ENCODE measurements at regions not wholly inside any gene's neighbourhood (a gene's known extent, or its start where the extent isn't known, plus 50 kb on each side); places are given as distances from the start of the nearest gene placed in this dataset.
A peak's percentile ranks its signal among the peaks of the same experiment; 100 is the strongest.
"Not testable (repeated sequence)": the region's sequence is repeated elsewhere in the genome, so short reads cannot be mapped to it uniquely, and the experiment has no call there.

DNA sequence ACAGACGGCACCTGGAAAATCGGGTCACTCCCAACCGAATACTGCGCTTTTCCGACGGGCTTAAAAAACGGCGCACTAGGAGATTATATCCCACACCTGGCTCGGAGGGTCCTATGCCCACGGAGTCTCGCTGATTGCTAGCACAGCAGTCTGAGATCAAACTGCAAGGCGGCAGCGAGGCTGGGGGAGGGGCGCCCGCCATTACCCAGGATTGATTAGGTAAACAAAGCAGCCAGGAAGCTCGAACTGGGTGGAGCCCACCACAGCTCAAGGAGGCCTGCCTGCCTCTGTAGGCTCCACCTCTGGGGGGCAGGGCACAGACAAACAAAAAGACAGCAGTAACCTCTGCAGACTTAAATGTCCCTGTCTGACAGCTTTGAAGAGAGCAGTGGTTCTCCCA, 64.5 kb downstream of the SLC30A10 start:
- not testable (repeated sequence) for DNase-seq (ENCODE audit: low read depth)

DNA sequence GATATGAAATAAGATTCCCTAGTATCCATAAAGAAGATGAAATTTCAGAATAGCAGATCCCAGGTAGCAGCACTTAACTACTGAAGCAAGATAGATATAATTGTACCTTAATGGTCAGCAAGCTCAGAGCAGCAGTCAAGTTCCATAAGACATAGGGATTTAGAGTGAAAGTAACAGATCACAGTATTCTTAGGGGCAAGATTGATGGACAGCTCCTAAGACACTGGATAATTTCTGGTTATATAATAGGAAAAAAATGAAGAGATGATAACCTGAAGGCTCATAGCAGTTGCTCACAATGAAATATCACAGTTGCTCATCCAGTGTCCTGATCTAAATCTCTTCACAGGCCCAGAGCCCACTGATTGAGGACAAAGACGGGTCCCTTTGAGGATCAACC, 66.0 kb downstream of the SLC30A10 start:
- no peak for DNase-seq (ENCODE audit: low read depth)

DNA sequence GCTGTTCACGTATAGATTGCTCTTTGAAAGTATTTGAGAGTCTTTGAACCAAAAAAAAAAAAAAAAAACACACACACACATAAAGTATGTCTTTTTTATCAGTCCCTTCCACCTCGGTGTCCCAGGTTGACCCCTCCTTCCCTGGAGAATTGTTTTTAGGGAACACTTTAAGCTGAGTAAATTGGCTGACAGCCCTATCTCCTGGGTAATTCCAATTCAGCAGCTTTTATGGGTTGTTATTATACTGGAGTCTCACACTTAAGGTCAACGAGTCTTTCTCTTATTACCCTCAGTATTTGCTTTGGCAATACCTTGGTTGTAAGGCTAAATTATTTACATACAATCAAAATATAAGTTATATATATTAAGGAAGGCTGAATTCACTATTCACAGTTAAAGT, 69.4 kb downstream of the SLC30A10 start:
- DNase-seq (ENCODE audit: low read depth) = no peak

DNA sequence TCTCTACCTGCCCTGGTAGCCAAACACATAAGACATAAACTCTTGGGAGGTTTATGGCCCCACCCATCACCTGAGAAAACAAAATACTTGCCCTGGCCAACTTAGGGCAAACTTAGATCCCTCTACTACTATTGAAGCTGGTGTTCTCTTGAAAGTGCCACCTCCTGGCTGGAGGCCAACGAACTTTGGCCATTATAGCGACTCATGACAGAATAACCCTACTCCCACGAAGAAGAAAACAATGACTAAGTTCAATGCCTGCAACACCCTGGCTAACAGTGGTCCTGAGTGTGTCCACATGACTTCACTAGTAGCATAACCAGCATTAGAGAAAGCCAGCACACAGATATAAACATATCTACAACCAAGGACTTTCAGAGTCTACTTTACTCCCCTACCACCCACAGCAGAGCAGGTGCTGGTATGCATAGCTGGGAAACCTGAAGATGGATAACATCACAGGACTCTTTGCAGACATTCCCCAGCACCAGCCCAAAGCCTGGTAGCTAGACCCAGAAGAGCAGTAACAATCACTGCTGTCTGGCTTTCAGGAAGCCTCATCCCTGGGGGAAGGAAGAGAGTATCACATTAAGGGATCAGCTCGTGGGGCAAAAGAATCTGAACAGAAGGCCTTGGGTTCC, 81.0 kb downstream of the SLC30A10 start:
- DNase-seq (ENCODE audit: low read depth) = no peak

DNA sequence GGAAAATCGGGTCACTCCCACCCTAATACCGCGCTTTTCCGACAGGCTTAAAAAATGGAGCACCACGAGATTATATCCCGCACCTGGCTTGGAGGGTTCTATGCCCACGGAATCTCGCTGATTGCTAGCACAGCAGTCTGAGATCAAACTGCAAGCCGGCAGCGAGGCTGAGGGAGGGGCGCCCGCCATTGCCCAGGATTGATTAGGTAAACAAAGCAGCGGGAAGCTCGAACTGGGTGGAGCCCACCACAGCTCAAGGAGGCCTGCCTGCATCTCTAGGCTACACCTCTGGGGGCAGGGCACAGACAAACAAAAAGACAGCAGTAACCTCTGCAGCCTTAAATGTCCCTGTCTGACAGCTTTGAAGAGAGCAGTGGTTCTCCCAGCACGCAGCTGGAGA, 88.8 kb downstream of the SLC30A10 start:
- DNase-seq (ENCODE audit: low read depth) = not testable (repeated sequence)

DNA sequence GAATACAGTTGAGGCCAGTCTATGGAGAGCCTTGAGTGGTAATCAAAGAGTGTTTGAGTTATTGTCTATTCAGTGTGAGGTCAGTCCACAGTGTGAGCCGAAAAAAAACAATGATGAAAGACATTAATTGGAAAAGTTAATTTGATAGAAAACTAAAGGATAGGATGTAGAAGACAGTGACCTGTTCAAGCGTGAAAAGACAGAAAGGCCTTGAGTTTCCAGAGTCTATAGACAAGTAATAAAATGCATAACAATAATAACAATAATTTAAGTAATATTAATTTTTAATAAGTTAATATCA, 90.4 kb downstream of the SLC30A10 start:
- DNase-seq (ENCODE audit: low read depth) = no peak

DNA sequence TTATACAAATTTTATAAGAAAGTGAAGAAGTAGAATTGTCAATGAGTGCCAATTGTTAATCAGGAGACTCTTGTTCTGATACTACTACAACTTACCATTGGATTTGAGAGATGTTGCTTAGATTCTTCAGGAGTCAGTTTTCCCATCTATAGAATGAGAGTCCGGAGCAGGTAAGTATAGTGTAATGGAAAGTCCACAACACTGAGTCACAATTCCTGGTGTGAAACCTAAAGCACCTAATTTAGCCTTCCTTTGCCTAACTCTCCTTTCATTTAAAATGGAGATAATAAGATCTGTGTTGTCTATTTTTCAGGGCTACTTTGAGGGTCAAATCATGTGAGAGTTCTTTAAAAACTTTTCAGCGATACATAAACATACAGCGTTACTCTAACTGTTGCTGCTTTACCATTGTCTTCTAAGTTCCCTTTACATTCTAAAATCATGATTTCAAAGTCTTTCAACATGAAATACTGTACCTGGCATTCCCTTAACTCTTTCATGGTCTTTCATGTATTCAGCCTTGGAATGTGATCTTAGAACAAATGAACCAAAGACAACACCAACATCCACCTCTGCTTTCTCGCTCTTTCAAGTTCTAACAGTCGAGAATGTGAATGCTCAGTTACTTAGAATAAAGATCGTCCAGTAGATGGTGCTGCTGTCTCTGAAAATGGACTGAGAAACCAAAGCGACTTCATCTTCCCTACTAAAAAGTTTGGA, 90.9 kb downstream of the SLC30A10 start:
- peak; percentile 23 for DNase-seq (ENCODE audit: low read depth)

DNA sequence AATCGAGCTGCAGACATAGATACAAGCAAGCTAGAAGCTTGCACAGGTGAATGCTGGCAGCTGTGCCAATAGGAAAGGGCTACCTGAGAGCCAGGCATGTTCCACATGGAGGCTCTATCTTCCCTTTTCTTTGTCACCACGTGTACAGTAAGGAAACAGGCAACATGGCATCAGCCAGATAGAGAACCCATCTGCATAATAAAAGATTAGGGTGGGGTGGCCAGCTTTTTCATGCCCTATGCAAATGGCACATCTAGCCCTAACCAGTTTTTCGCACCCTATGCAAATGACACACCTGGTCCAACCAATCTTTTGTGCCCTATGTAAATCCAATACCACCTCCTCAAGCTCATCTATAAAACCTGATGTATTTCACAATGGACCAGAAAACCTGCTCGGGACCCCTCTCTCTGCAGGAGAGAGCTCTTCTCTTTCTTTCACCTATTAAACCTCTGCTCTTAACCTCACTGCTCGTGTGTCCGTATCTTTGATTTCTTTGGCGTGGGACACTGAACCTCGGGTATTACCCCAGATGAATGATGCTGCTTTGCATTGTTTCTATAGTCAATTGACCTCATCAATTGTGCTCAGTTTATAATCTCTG, 93.9 kb downstream of the SLC30A10 start:
- DNase-seq (ENCODE audit: low read depth) = no peak

DNA sequence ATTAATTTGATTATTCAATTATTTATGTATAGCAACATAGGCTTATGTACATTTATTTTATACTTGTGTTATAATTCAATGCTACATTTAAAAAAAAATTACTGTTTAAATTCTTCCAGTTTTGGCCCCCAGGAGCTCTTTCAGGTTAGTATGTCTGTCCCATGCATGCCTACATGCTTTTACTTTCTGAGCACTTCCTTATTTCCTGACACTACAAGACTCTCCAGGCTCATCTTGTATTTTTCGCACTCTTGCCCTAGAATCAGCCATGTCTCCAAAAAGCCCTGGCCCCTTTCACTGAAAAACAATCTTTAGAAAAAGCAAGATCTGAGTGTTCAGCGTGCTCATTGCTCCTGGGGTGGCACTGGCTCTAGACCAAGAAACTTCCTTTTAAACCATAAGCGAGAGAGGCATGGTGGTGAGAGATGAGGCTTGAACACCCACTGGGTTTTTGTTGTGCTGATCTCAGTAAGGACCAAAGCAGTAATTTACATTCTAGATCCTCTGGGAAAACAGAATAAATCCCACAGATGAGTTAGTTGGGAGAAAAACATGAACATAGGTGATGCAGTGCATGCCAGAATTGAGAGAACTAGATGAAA, 95.0 kb downstream of the SLC30A10 start:
- DNase-seq (ENCODE audit: low read depth) = no peak

DNA sequence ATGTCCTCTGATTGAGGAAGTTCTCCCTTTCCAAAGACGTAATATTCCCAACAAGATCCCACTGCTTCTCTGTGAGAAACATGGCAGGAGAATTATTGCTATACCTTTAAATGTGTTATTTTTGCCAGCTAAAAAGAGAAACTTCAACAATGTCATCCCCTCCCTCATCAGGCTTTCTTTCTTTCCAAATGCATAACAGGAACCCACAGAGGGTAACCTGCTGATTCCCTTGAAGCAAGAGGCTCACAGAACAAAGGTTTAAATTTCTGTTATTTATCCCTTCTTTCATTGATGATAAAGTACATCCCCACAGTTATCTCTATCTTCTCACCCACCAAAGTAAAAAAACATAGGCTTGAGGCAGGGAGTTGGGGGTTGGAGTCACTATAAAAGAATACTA, 102.1 kb downstream of the SLC30A10 start:
- DNase-seq (ENCODE audit: low read depth) = no peak

DNA sequence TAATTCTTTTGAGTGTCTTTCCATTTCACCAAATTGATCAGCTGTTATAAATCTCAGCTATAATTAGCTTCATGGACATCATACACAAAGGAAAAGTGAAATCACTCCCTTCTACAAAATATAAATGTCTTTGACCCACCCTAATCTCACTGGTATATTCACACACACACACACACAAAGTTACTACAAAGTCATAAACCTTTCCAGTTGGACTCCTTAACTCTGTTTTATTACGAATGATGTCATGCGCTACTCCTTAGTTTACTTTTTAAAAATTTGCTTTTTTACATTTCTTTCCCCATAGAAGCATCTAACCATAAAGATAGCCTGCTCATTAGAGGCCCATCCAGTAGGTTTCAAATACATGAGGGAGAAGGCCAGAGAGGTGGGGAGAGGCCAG, 103.0 kb downstream of the SLC30A10 start:
- no peak for DNase-seq (ENCODE audit: low read depth)

DNA sequence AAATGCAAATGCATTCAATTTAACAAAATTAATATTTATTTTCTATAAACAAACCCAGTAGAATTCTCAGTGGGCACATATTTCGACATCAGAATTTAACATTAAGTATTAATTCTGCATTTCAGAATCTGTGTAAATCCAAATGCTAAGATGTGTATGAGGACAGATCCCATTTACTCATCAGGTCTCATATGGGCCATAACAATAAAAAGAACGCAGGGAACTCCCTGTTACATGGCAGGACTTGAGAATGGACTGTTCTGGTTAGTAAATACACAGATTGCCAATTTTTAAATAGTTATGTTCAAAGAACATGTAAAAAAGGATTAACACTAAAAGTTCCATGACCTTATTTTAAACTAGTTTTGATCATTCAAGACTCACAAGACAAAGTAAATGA, 104.0 kb downstream of the SLC30A10 start:
- DNase-seq (ENCODE audit: low read depth) = no peak

DNA sequence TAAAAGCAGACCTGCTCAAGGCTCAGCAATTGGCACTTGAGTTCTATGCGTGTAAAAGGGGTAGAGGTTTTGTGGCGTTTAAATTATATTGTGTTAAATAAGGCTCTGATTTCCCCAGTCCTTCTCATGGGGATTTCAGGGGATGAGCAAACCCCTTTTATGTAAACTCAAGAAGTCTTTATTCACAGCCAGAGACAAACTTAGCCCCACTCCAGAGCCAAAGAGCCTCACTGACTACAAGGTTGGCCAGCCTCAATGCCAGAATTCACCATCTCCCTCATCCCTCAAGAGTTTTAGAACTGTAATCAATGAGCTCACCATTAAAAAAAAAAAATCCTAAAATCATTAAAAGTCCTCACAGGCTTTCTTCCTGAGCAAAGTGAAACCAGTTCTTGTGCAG, 107.8 kb downstream of the SLC30A10 start:
- DNase-seq (ENCODE audit: low read depth) = no peak

DNA sequence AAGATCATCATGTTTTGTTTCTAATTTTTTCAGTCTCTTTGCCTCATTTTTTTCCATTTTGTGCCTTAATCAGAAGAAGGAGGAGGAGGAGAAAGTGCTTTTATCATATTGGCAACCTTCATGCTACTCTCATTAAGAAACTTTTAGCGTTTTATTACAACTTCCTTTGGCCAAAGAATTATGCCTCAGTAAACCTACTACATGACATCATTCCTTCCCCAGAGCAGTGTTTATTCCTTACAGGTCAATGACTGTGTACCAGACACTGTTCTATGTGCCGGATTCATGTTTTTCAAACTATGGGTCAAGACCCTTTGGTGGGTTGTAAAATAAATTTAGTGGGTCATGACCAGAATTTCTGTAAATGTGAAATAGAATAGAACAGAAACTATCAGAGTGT, 110.4 kb downstream of the SLC30A10 start:
- DNase-seq (ENCODE audit: low read depth) = no peak

DNA sequence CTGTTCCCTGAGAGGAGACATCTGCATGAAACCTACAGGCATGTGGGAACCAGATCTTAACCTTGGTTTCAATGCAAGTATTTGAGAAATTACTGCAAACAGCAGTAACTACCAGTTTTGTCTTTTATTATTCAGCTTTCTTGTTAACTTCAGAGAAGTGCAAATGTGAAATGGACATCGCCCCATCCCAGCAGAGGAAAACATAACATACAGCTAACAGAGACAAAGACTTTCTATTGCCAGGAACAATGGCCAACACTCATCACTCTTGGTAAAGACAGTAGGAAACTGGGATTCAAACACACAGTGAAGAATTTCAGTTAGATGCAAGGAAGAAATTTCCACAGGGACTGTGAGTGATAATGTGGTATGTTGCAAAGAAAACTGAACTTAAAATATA, 115.1 kb downstream of the SLC30A10 start:
- no peak for DNase-seq (ENCODE audit: low read depth)

DNA sequence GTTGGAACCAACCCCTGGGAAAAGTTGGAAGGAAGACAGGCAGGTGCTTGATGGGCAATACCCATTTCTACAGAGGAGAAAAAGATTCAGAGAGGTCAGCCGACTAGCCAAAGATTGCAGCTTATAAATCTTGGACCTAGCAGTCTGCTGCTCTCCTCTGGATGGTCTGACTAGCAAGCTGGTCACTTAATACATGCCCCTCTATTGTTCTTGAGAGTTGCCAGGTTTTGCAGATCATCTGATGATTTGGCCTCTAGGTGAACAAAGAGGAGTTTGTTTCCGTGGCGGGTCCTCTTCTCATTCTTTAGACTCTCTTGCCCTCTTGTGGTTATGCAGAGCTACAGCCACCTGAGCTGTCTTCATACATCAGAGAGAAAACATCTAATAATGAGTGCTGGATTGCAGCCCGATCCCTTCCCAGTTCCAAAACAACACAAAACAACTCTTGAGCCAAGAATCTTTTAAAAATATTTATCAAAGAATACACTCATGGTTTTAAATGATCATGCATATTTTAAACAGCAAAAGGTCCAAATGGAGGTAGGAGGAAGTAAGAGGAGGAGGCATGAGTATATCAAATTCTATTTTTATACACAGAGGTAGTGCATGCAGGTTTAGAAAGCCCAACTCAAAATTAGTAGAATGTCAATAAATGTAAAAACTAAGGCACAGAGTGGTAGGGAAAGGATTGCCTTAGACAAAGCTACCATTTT, 115.7 kb downstream of the SLC30A10 start:
- DNase-seq (ENCODE audit: low read depth) = peak; percentile 25

DNA sequence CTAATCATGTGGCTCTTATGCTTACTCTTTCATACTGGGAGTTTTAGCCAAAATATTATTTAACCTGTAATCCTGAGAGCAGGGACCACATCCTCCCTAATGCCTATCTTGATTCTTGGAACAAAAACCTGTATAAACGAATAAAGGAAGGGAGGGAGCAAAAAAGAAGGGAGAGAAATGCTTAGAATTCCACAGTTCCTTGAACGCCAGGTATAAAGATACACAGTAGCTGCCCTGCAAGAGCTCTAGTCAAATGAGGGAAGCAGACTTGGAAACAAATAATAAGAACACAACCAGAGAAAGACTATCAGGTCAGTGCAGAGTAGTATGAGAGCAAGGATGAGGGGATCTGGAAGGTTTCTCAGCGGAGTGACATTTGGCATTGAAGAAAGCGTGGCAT, 116.3 kb downstream of the SLC30A10 start:
- DNase-seq (ENCODE audit: low read depth) = no peak

DNA sequence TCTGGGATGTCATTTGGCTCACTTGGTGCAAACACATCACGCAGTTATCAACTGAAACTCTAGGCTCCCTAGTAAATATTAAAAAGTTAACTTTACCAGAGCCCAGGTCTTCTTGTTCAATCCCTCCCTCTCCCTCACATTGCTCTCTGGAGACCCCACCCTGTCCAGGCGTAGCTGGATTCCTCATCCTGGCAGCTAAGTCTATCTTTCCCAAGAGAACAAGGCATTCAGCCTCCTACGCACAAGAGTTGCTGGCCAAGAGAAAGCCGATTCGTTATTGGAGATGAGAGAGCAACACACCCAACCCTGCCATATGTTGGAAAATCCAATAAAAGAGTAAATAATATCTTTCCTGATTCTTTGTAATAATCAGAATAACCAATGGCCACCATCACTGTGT, 117.9 kb downstream of the SLC30A10 start:
- no peak for DNase-seq (ENCODE audit: low read depth)

DNA sequence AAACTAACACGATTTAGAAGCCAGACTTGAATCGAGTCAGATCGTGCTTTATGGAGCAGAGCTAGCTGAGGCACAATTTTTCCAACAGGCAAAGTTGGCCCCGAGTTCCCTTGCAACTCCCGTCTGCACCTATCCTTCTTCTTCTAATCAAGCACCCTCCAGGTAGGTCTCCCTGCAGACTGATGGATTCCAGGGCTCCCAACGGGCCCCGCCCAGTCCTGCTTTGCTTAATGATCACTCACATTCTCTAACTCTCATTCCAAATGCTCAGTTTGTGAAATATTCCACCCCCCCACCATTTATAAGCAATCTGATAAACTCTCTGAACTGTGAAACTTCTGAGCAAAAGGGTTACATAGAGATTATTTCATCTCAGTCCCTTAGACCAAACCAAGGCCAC, 119.6 kb downstream of the SLC30A10 start:
- DNase-seq (ENCODE audit: low read depth) = no peak

DNA sequence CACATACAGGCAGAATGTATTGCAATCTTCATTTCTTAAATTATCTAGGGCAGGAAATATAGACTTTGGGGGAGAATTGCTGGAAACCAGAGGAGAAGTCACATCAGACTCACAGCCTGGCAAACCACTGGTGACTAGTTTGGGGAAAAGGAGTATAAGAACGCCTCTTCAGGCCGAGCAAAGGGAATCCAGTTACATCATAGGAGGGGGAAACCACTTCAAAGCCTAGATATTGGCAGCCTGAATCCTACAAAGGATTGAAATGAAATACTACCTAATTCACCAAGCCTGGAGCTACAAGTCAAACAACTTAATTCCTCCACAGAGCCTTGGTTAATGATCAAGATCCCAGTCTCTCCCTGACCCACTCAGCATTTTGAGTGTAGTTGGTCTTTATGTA, 121.7 kb downstream of the SLC30A10 start:
- no peak for DNase-seq (ENCODE audit: low read depth)

DNA sequence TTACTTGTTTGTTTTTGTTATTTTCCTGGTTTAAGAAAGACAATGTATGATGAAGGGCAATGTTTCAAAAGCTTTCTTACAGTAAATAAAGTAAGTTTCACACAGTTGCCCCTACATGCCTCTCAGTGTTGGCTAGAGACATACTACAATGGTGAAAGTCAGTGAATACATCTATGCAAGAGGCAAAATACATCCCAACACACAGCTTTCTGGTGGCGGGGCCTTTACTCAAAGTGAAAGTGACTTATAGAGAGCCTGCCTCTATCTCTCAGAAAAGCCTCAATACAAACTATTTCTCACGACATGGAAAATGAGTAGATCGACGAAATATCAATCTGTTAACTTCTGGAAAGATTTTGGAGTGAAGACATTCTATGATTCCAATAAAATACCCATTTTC, 122.3 kb downstream of the SLC30A10 start:
- DNase-seq (ENCODE audit: low read depth) = no peak

DNA sequence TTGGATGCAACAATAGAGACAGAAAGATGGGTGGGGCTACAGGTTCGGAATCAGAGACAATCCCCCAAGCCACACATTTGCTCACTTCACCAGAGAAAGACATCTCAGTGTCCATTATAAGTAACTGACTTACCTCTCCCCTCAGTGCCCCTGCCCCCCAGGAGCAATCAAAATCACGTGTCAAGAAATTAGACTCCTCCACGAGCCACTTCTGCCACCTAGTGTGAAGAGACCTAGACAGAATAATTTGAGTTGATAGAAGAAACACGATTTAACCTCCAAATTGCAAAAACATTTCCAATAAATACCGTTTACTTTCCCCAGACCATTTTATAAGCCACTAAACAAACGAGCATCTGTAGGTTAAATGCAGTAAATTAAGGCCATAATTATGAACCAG, 123.2 kb downstream of the SLC30A10 start:
- no peak for DNase-seq (ENCODE audit: low read depth)

Measured in GM04504 (cell line).